HG03064 (cell line): ENCODE measurements at regions not wholly inside any gene's neighbourhood (a gene's known extent, or its start where the extent isn't known, plus 50 kb on each side); places are given as distances from the start of the nearest gene placed in this dataset.

Experiments used
- ATAC-seq: cut with Tn5 transposase; IDR thresholded peaks from one replicate; pipeline ENCODE4 v1.9.1; 2021; ENCODE audit warnings: low read depth; ENCODE audit not compliant: unreplicated experiment

GRCh38 chr18:34159691-34160185, 65.0 kb downstream of the NOL4 start:
- ATAC-seq, result no peak

- ATAC-seq, result no peak
These were observed 65.6 kb downstream of the NOL4 start for GRCh38 chr18:34158881-34159690.

- no peak for ATAC-seq
These were observed 71.0 kb downstream of the NOL4 start for GRCh38 chr18:34153711-34154110.

GRCh38 chr18:34131006-34131405, 93.7 kb downstream of the NOL4 start:
- no peak for ATAC-seq

DNA sequence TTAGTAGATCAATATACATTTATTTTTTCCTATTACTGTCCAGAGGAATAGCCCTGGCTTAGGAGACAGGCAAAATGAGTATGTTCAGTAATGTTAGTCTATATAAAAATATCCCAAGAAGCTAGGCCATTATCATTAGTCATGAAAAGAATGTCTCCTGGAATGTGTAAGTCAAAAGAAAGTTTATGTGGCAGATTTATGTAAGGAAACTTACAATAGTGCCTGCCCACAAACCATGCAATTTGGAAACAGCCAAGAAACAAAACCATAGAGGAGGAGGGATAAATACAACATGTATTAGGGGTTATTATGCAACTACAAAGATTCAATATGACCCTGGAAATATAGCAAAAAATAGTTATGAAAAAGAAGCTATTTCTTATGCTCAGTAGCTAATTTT, 96.3 kb downstream of the NOL4 start:
- ATAC-seq, result no peak

GRCh38 chr18:34126121-34126520, 98.6 kb downstream of the NOL4 start:
- ATAC-seq, result no peak

DNA sequence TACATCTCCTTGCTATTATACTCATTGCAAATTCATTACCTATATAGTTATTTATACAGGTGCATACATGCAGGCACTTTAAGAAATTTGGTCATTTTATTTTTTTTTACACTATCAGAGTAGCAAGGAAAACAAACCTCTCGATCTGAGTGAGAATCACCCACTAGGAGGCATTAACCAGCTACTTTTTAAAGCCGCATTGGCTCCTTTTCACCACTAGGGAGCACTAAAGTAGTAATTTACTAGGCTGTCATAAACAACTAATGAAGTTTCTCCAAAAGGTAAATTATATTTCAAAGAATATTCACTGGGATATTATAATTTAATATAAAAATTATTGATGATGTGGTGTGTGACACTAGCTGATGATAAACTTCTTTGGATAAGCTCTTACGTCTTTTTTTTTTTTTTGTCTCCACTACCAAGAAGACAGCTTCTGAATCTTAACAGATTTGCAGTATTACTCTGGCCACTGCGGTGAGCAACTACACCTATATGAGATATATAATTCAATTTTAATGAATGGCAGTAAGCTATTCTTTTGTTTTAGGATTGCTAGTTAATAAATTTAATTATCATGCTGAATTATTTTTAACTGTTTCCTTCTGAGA, 101.9 kb downstream of the NOL4 start:
- ATAC-seq, result peak; percentile 94

DNA sequence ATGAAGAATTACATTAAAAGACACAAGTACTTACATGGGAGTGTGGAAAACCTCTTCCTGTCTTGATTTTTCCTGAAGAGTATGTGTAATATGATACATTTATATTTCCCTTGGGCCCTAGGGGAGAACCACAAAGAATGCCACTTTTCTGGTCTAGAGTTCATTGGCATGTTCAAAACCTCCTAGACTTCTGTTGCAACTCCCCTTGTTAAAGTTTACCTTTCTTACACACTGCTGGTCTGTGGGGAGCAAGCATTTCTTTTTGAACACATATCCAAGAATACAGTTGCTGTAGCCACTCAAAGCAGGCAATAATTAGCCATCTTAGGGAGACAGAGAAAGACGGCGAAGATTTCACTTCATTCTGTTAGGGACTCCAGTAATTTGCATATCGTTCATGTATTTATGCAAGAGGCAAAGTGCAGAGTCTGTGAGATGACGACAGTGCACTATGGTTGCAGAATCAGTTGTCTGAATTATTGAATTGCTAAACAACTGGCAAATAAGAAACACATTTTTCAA, 103.5 kb downstream of the NOL4 start:
- ATAC-seq, result no peak

GRCh38 chr18:34120294-34120693, 104.4 kb downstream of the NOL4 start:
- no peak for ATAC-seq

- no peak for ATAC-seq
These were observed 107.4 kb downstream of the NOL4 start for GRCh38 chr18:34117319-34117718.

GRCh38 chr18:34115409-34116081, 109.2 kb downstream of the NOL4 start:
- no peak for ATAC-seq

DNA sequence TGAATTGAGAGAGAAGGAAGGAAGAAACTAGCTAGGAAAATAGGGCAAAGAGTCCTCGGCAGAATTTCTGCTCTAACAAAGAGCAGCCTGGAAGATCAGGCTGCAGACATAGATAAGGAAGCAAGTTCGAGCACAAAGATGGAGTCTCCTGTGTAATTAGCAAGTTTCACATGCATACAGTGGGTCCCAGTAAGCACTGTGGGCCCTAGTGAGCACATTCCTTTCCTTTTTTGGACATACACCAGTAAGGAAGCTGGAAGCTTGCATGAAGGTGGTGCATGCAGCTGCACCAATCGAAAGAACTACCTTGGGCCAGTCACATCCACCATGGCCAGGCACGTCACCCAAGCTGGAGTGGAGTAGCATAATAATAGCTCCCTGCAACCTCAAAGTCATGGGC, 109.7 kb downstream of the NOL4 start:
- ATAC-seq, result no peak

DNA sequence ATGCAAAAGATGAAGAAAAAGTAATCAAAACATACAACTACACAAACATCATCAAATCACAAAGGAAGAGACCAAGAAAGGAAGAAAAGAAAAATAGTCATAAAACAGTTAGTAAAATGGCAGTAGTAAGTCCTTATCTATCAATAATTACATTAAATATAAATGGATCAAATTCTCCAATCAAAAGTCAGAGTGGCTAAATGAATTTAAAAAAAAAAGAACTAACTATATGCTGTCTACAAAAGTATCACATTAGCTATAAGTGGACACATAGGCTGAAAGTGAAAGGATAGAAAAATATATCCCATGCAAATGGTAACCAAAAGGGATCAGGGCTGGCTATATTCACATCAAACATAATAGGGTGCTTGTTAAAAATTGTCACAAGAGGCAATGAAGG, 116.5 kb downstream of the NOL4 start:
- no peak for ATAC-seq

GRCh38 chr18:34098109-34098508, 126.6 kb downstream of the NOL4 start:
- no peak for ATAC-seq

DNA sequence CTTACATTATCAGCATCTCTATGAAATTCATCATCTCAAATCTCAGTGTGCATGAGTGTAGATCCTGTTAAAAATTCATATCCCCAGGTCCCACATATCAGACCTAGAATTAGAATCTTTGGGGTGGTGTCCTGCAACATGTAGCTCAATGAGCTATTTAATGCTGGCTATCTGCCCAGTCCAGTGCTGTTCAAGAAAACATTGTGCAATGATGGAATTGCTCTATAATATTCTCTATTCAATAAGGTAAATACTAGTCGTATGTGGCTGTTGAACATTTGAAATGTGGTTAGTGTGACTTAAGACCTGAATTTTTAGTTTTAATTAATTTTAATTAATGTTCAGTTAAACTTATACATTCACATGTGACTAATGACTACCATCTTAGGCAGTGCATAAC, 127.4 kb downstream of the NOL4 start:
- no peak for ATAC-seq

DNA sequence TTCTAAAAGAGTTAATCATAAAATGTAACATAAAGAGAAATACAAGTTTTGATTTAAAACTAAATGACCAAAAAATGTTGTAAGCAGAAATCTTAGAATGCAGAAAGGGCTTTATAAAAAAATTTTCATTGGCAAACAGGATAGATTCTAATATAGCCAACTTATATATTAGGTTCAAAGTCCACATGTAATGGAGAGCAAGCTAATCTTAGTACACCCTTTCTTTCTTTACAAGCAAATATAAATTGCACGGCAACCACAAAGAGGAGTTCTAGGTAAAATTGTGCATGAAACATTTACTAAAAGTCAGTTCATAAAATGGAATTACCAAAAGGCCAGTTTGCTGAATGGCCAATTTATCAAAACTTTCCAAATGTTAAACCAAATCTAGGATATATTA, 130.6 kb downstream of the NOL4 start:
- ATAC-seq, result no peak

DNA sequence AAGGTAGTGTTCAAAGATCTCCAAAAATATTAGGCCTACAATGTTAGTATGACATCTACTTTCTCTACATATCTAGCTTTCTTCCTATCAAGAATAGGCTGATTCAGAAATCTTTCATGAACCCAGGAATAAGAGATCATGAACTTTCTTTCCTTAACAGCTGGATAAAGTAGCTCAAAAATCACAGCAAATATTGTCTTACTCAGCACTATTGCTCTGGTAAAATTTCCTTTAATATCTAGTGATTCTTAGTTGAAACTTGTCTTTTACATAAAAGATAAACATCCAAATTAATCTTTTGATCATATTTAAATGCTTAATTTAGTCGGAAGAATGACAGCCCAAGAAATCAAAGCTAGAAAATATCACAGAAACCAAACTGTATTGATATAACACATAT, 131.9 kb downstream of the NOL4 start:
- ATAC-seq, result no peak

- ATAC-seq, result no peak
These were observed 138.3 kb downstream of the NOL4 start for GRCh38 chr18:34086370-34086769.

- ATAC-seq, result no peak
These were observed 139.5 kb downstream of the NOL4 start for GRCh38 chr18:34085140-34085739.

GRCh38 chr18:34084635-34085034, 140.1 kb downstream of the NOL4 start:
- no peak for ATAC-seq
